ENCODE measurements at regions not wholly inside any gene's neighbourhood (a gene's known extent, or its start where the extent isn't known, plus 50 kb on each side); places are given as distances from the start of the nearest gene placed in this dataset.

- TF ChIP-seq CTCF (IDR thresholded peaks at IDR 0.05; ENCODE audit: low read length) (no peak), EZH2phosphoT487 (IDR thresholded peaks at IDR 0.05; ENCODE audit: low read length) (no peak)
Observed at GRCh38 chr5:57911438-57911837, 428.8 kb upstream of the ACTBL2 start.

All from MM.1S (cell line).